Endothelial cell (in vitro differentiated cells): ENCODE measurements at regions not wholly inside any gene's neighbourhood (a gene's known extent, or its start where the extent isn't known, plus 50 kb on each side); places are given as distances from the start of the nearest gene placed in this dataset.

Experiments
- DNase-seq: peaks from one replicate; pipeline ENCODE4 v3.0.0; 2021; ENCODE audit warnings: low spot score
- H3K27ac Mint-ChIP-seq: one replicate; pipeline ENCODE4 v1.8.0; 2021; ENCODE audit warnings: mixed read lengths, inconsistent platforms; ENCODE audit not compliant: unreplicated experiment
- H3K27me3 Mint-ChIP-seq: one replicate; pipeline ENCODE4 v1.8.0; 2021; ENCODE audit warnings: mild to moderate bottlenecking, moderate library complexity, mixed read lengths, inconsistent platforms; ENCODE audit not compliant: unreplicated experiment
- H3K36me3 Mint-ChIP-seq: one replicate; pipeline ENCODE4 v1.8.0; 2021; ENCODE audit warnings: mild to moderate bottlenecking, low read depth, mixed read lengths, inconsistent platforms; ENCODE audit not compliant: unreplicated experiment
- H3K4me1 Mint-ChIP-seq: one replicate; pipeline ENCODE4 v1.8.0; 2021; ENCODE audit warnings: mild to moderate bottlenecking, mixed read lengths, inconsistent platforms; ENCODE audit not compliant: unreplicated experiment
- H3K4me3 Mint-ChIP-seq: one replicate; pipeline ENCODE4 v1.8.0; 2021; ENCODE audit warnings: mild to moderate bottlenecking, mixed read lengths, inconsistent platforms; ENCODE audit not compliant: unreplicated experiment
- H3K9me3 Mint-ChIP-seq: one replicate; pipeline ENCODE4 v1.8.0; 2021; ENCODE audit warnings: mixed read lengths, inconsistent platforms; ENCODE audit not compliant: unreplicated experiment
- CTCF ChIP-seq: fragments of 200-600 bp; sonication (generic); IDR thresholded peaks from one replicate; pipeline ENCODE4 v1.5.0; 2021; ENCODE audit warnings: antibody characterized with exemption; ENCODE audit not compliant: unreplicated experiment

GRCh38 chr5:122701640-122702523, 73.0 kb upstream of the SNX2 start:
- peaks cover 3% of the 10 kb centered on the region for H3K27me3 Mint-ChIP-seq
- H3K4me1 Mint-ChIP-seq: peaks cover 20% of the 10 kb centered on the region
- no peak for DNase-seq
- H3K4me3 Mint-ChIP-seq: no peak overlapping the region
- H3K9me3 Mint-ChIP-seq: no peaks in the 10 kb centered on the region
- H3K27ac Mint-ChIP-seq: no peak overlapping the region
- no peaks in the 10 kb centered on the region for H3K36me3 Mint-ChIP-seq
- TF ChIP-seq CTCF: no peak

GRCh38 chr5:122702524-122702875, 72.4 kb upstream of the SNX2 start:
- no peak for TF ChIP-seq CTCF
- H3K27me3 Mint-ChIP-seq: peaks cover 3% of the 10 kb centered on the region
- peaks cover 20% of the 10 kb centered on the region for H3K4me1 Mint-ChIP-seq
- DNase-seq: no peak
- H3K4me3 Mint-ChIP-seq: no peak overlapping the region
- H3K9me3 Mint-ChIP-seq: no peaks in the 10 kb centered on the region
- peak overlapping the region; percentile 3 for H3K27ac Mint-ChIP-seq
- no peaks in the 10 kb centered on the region for H3K36me3 Mint-ChIP-seq

- peaks cover 3% of the 10 kb centered on the region for H3K27me3 Mint-ChIP-seq
- peaks cover 20% of the 10 kb centered on the region for H3K4me1 Mint-ChIP-seq
- H3K27ac Mint-ChIP-seq: peak overlapping the region; percentile 87
- no peak for DNase-seq
- H3K9me3 Mint-ChIP-seq: no peaks in the 10 kb centered on the region
- no peak for TF ChIP-seq CTCF
- H3K4me3 Mint-ChIP-seq: no peak overlapping the region
- H3K36me3 Mint-ChIP-seq: no peaks in the 10 kb centered on the region
These were observed 71.7 kb upstream of the SNX2 start for GRCh38 chr5:122703203-122703602.

GRCh38 chr5:122704247-122705036, 70.4 kb upstream of the SNX2 start:
- no peak for DNase-seq
- H3K4me1 Mint-ChIP-seq: peaks cover 20% of the 10 kb centered on the region
- H3K4me3 Mint-ChIP-seq: no peak overlapping the region
- peak; percentile 75 for TF ChIP-seq CTCF
- no peaks in the 10 kb centered on the region for H3K9me3 Mint-ChIP-seq
- H3K27me3 Mint-ChIP-seq: peaks cover 3% of the 10 kb centered on the region
- no peaks in the 10 kb centered on the region for H3K36me3 Mint-ChIP-seq
- H3K27ac Mint-ChIP-seq: peak overlapping the region; percentile 69

GRCh38 chr5:122705851-122706250, 69.0 kb upstream of the SNX2 start:
- Mint-ChIP-seq H3K27ac (no peak overlapping the region), H3K4me3 (no peak overlapping the region), H3K36me3 (no peaks in the 10 kb centered on the region), H3K4me1 (peaks cover 20% of the 10 kb centered on the region), H3K27me3 (peaks cover 3% of the 10 kb centered on the region), H3K9me3 (no peaks in the 10 kb centered on the region)
- DNase-seq: no peak
- TF ChIP-seq CTCF: no peak
